Right lobe of liver (tissue), 6 donors: ENCODE measurements at regions not wholly inside any gene's neighbourhood (a gene's known extent, or its start where the extent isn't known, plus 50 kb on each side); places are given as distances from the start of the nearest gene placed in this dataset.

ENCODE experiments used
- ATAC-seq, 4 donors: fragments of 200-7000 bp; cut with Tn5 transposase; one replicate each; pipeline ENCODE4 v1.9.1; 2020; ENCODE audit warnings: mild to moderate bottlenecking in 4 of 4, moderate library complexity in 4 of 4
- DNase-seq, 3 donors: peaks; one replicate each; pipeline ENCODE4 v3.0.0-alpha.2; 2020
- H3K27ac ChIP-seq, 3 donors: fragments of 200-600 bp; one replicate each; pipeline ENCODE4 v1.8.0; 2022
- H3K27me3 ChIP-seq, 2 donors: fragments of 200-600 bp; one replicate each; pipeline ENCODE4 v1.8.0; 2022
- H3K36me3 ChIP-seq, 4 donors: fragments of 200-600 bp; sonication (generic) in 1 of 4; one replicate each; pipeline versions ENCODE4 v1.5.1 to v1.8.0; 2017 to 2022; ENCODE audit warnings: control low read depth in 1 of 4
- H3K4me1 ChIP-seq, 4 donors: fragments of 200-600 bp; sonication (generic) in 1 of 4; one replicate each; pipeline versions ENCODE4 v1.5.1 to v1.8.0; 2017 to 2022; ENCODE audit warnings: control low read depth in 1 of 4
- H3K4me3 ChIP-seq, 3 donors: fragments of 200-600 bp; one replicate each; pipeline ENCODE4 v1.8.0; 2022
- H3K9me3 ChIP-seq, 4 donors: fragments of 200-600 bp; sonication (generic) in 1 of 4; one replicate each; pipeline versions ENCODE4 v1.5.1 to v1.8.0; 2017 to 2022; ENCODE audit warnings: control low read depth in 1 of 4
- CTCF ChIP-seq, 4 donors: fragments of 200-600 bp in 3 of 4; fragments of 450-650 bp in 1 of 4; IDR thresholded peaks; one replicate each; pipeline versions ENCODE4 v1.5.1 to v1.8.0; 2016 to 2022; ENCODE audit warnings: antibody characterized with exemption in 4 of 4, mild to moderate bottlenecking in 2 of 4
- POLR2A ChIP-seq: fragments of 450-650 bp; IDR thresholded peaks from one replicate; pipeline ENCODE4 v1.6.1; 2017; ENCODE audit warnings: antibody characterized with exemption, mild to moderate bottlenecking
- WGBS: methylation state at CpG from one replicate; pipeline ENCODE4 v1.1.6; 2018; ENCODE audit warnings: low coverage, low lambda C conversion rate; ENCODE audit not compliant: insufficient coverage; ENCODE audit errors: missing lambda C conversion rate; 5-methylcytosine and 5-hydroxymethylcytosine counted together
- intact Hi-C, 2 donors: fragments of 100-400 bp; cut with DNase I; formaldehyde crosslinking; loops; one replicate each; pipeline versions ENCODE4 v1.11.2 to v1.14.1; 2022
- donor health status: DM: no; HTN: yes; CAD: no.
- donor health status: DM: no; HTN: no; CAD: no.
- donor health status: DM: no; HTN: no; CAD: no.
- donor health status: DM: no; HTN: yes; CAD: no.
- donor health status: DM: no; HTN: yes; CAD: no.

DNA sequence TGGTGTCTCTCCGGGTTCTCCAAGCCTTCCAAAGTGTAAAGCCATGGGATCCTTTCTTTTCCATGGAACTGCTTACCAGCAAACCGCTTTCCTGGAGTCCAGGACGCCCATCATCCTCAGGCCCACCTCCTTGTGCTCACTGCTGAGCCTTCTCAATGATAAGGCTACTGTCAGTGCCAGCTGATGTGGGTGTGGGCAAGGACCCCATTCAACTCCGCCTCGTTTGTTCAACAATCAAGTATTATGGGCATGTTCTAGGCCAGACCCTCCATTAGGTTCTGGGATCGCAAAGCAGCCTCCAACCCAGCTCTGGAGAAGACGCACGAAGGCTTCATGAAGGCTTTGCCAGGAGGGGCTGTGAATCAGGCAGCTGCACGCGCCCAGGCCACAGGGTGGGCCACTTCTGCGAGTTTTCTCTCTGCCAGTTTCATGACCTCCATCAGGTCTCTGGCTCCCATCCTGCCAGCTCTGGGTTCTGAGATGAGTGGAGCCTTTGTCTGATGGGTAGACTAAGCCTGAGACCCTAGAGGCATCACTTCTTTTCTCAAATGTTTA lies 177.1 kb downstream of the MRPL14 start:
- TF ChIP-seq POLR2A: no peak
- TF ChIP-seq CTCF (IDR thresholded peaks at IDR 0.05): no peak
- Histone ChIP-seq H3K4me1 (peaks cover 0 to 30% (median 8%) of the 10 kb centered on the region in 4 donors), H3K36me3 (no peaks in the 10 kb centered on the region), H3K27me3 (no peaks in the 10 kb centered on the region), H3K27ac (no peak overlapping the region), H3K4me3 (no peak overlapping the region), H3K9me3 (no peaks in the 10 kb centered on the region)
- intact Hi-C loops: loop anchor here (10.0 kb wide), 2 partner anchors 95 to 115 kb away; no protein-coding TSS in a partner anchor
- DNase-seq (peak in 2 of 3 donors; percentile 31 to 40), ATAC-seq (no peak)
- 80% methylated on average over 8 of the region's 11 CpGs for WGBS

DNA sequence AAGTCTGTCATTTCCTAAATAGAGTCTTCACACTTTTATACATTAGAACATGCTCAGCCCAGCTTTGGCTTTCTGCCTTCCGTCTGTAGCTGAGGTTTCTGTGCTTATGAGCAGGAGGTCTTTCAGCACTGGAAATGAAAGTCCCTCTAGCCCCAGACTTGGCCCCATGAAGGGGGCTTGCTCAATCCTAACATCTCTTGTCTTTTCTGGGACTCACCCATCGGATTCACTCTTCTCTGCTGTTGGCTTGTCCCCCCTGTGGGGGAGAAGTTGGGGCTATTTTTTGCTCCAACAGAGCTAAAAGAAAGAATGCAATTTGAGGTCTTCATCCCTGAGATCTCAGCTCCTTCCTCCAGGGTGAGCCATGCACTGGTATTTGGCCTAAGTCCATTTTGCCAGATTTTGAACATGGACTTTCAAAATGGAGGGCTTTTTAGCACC lies 177.7 kb downstream of the MRPL14 start:
- no peak for TF ChIP-seq POLR2A
- no peak for TF ChIP-seq CTCF (IDR thresholded peaks at IDR 0.05)
- Histone ChIP-seq H3K4me1 (peaks cover 0 to 25% (median 8%) of the 10 kb centered on the region in 4 donors), H3K4me3 (no peak overlapping the region), H3K9me3 (no peaks in the 10 kb centered on the region), H3K27me3 (no peaks in the 10 kb centered on the region), H3K36me3 (no peaks in the 10 kb centered on the region), H3K27ac (no peak overlapping the region)
- DNase-seq: peak in 1 of 3 donors; percentile 8
- intact Hi-C loops: no loop called here
- 86% methylated on average over 1 of the region's 2 CpGs for WGBS
- ATAC-seq: no peak

GRCh38 chr6:43948527-43949485 lies 178.4 kb downstream of the MRPL14 start:
- Histone ChIP-seq H3K4me1 (peaks cover 0 to 19% (median 8%) of the 10 kb centered on the region in 4 donors), H3K27me3 (no peaks in the 10 kb centered on the region), H3K9me3 (no peaks in the 10 kb centered on the region), H3K36me3 (no peaks in the 10 kb centered on the region), H3K4me3 (no peak overlapping the region), H3K27ac (no peak overlapping the region)
- intact Hi-C loops: no loop called here
- DNase-seq (no peak), ATAC-seq (no peak)
- TF ChIP-seq POLR2A: no peak
- TF ChIP-seq CTCF (IDR thresholded peaks at IDR 0.05): no peak
- WGBS: 93% methylated on average over 3 of the region's 5 CpGs

- no peaks in the 10 kb centered on the region for H3K27me3 ChIP-seq
- no peak overlapping the region for H3K4me3 ChIP-seq
- intact Hi-C loops: no loop called here
- no peak overlapping the region for H3K27ac ChIP-seq
- no peak for ATAC-seq
- H3K36me3 ChIP-seq: no peaks in the 10 kb centered on the region
- 97% methylated on average over 3 of the region's 3 CpGs for WGBS
- peak in 1 of 3 donors; percentile 6 for DNase-seq
- no peaks in the 10 kb centered on the region for H3K9me3 ChIP-seq
- H3K4me1 ChIP-seq: peaks cover 0 to 17% (median 5%) of the 10 kb centered on the region in 4 donors
- TF ChIP-seq CTCF (IDR thresholded peaks at IDR 0.05): no peak
- TF ChIP-seq POLR2A: no peak
Measured at GRCh38 chr6:43947860-43948259, 177.8 kb downstream of the VEGFA start.
